ENCODE measurements at regions not wholly inside any gene's neighbourhood (a gene's known extent, or its start where the extent isn't known, plus 50 kb on each side); places are given as distances from the start of the nearest gene placed in this dataset.

- TF ChIP-seq CTCF (IDR thresholded peaks at IDR 0.05) (no peak), EZH2 (IDR thresholded peaks at IDR 0.05) (no peak), EZH2phosphoT487 (IDR thresholded peaks at IDR 0.05) (peak; percentile 70)
Observed at GRCh38 chr4:20432088-20432487, 180.4 kb downstream of the SLIT2 start.
